OCI-LY7 (cell line): ENCODE measurements at regions not wholly inside any gene's neighbourhood (a gene's known extent, or its start where the extent isn't known, plus 50 kb on each side); places are given as distances from the start of the nearest gene placed in this dataset.

Experiments
- BruUV-seq: library from RNA; stranded (reverse); fragments of 400-500 nt; replicated peaks from 2 replicates; lab custom pipeline; 2021; lab: Mats Ljungman, UMichigan
- CTCF ChIA-PET: fragments of 300-600 bp; sonication (Branson Sonifier 250); formaldehyde crosslinking; loops from one replicate; lab custom pipeline; 2022; ENCODE audit warnings: antibody characterized with exemption; ENCODE audit not compliant: unreplicated experiment; lab: Charles Lee
- POLR2A ChIA-PET: fragments of 300-600 bp; sonication (Branson Sonifier 250); formaldehyde crosslinking; loops from one replicate; lab custom pipeline; 2022; ENCODE audit warnings: antibody characterized with exemption; lab: Charles Lee
- DNase-seq: peaks from one replicate; pipeline ENCODE4 v3.0.0-alpha.2; 2015; ENCODE audit warnings: low spot score
- H2AFZ ChIP-seq: fragments of 200-600 bp; sonication (generic), shearing (Covaris generic); 2 replicates; pipeline ENCODE4 v1.6.1; 2014; ENCODE audit warnings: mild to moderate bottlenecking, antibody characterized with exemption, low read length, moderate library complexity
- H3K27ac ChIP-seq: fragments of 200-600 bp; sonication (generic); 2 replicates; pipeline ENCODE4 v1.5.1; 2014; ENCODE audit warnings: mixed run types, low read depth, mild to moderate bottlenecking, moderate library complexity, low read length, inconsistent platforms; ENCODE audit not compliant: poor library complexity, severe bottlenecking
- H3K36me3 ChIP-seq: fragments of 200-600 bp; sonication (generic); 2 replicates; pipeline ENCODE4 v1.6.1; 2014; ENCODE audit warnings: mild to moderate bottlenecking, antibody characterized with exemption, low read length, moderate library complexity, mixed read lengths; ENCODE audit not compliant: insufficient read depth
- H3K4me1 ChIP-seq: fragments of 200-600 bp; sonication (generic); 2 replicates; pipeline ENCODE4 v1.5.1; 2014; ENCODE audit warnings: mild to moderate bottlenecking, low read length; ENCODE audit not compliant: insufficient read depth, poor library complexity, severe bottlenecking
- H3K4me2 ChIP-seq: fragments of 200-600 bp; sonication (generic); 2 replicates; pipeline ENCODE4 v1.6.1; 2014; ENCODE audit warnings: mild to moderate bottlenecking, low read length
- H3K4me3 ChIP-seq: fragments of 200-600 bp; sonication (generic); 2 replicates; pipeline ENCODE4 v1.5.1; 2014; ENCODE audit warnings: mild to moderate bottlenecking, low read depth, low read length; ENCODE audit not compliant: poor library complexity, severe bottlenecking
- H3K79me2 ChIP-seq: fragments of 200-600 bp; sonication (generic); 2 replicates; pipeline ENCODE4 v1.6.1; 2016; ENCODE audit warnings: low read depth, mild to moderate bottlenecking, low read length, moderate library complexity, mixed read lengths; ENCODE audit not compliant: insufficient read depth
- H3K9me2 ChIP-seq: fragments of 200-600 bp; sonication (generic); 2 replicates; pipeline ENCODE4 v1.6.1; 2016; ENCODE audit warnings: mild to moderate bottlenecking, low read length, mixed read lengths; ENCODE audit not compliant: insufficient read depth
- H3K9me3 ChIP-seq: fragments of 200-600 bp; sonication (generic); 2 replicates; pipeline ENCODE4 v1.6.1; 2014; ENCODE audit warnings: mild to moderate bottlenecking, mixed run types, low read length, mixed read lengths
- H4K20me1 ChIP-seq: fragments of 200-600 bp; sonication (generic); 2 replicates; pipeline ENCODE4 v1.6.1; 2014; ENCODE audit warnings: mild to moderate bottlenecking, antibody characterized with exemption, low read length, moderate library complexity, mixed read lengths; ENCODE audit not compliant: insufficient read depth
- EZH2phosphoT487 ChIP-seq: fragments of 200-600 bp; sonication (generic); IDR thresholded peaks from 2 replicates; pipeline ENCODE4 v1.6.1; 2018; ENCODE audit warnings: low read depth, borderline replicate concordance, mild to moderate bottlenecking, mixed run types, antibody characterized with exemption, low read length, moderate library complexity, mixed read lengths
- intact Hi-C: fragments of 100-400 bp; cut with micrococcal nuclease; formaldehyde crosslinking; loops from one replicate; pipeline ENCODE4 v1.10.0; 2022; ENCODE audit not compliant: unreplicated experiment
- TF ChIP-seq, protein P1 (sequence below): fragments of 200-600 bp; sonication (generic); conservative IDR thresholded peaks from 2 replicates; pipeline ENCODE4 v1.5.1; 2014; ENCODE audit warnings: mild to moderate bottlenecking, antibody characterized with exemption, low read length, moderate library complexity, mixed read lengths

DNA sequence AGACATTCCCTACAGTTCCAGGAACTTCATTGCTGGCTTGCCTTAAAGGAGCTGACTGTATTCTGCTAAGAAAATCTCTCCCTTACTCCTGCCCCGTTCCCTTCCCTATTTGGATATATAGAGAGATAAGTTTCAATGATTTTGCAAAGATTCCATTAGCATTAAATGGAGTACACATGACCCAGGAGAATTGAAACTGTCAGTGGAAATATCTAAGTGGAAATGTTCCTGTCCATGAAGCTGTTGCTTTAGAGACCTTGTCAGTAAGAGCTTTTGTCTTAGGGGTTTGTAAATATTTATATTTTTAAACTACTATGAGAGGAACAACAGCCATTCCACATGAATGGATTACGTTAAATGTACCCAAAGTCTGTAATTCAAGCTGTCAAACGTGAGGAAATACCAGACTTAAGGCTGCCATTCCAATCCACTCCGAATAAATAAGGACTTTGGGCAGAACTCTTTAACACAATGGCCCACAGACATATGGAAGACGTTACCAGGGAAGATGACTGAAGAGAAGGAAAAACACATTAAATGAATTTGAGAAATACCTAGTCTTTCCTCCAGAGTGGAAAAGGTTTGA, 387.1 kb upstream of the PAPPA start:
- H3K4me1 ChIP-seq = no peaks in the 10 kb centered on the region
- ChIA-PET POLR2A (no interaction called here), CTCF (no interaction called here)
- no peak for DNase-seq
- H3K27ac ChIP-seq = no peak overlapping the region
- no peaks in the 10 kb centered on the region for H3K36me3 ChIP-seq
- no peaks in the 10 kb centered on the region for H3K9me3 ChIP-seq
- no peaks in the 10 kb centered on the region for H4K20me1 ChIP-seq
- no peaks in the 10 kb centered on the region for H3K79me2 ChIP-seq
- no peak overlapping the region for H3K4me3 ChIP-seq
- TF ChIP-seq, protein P1, sequence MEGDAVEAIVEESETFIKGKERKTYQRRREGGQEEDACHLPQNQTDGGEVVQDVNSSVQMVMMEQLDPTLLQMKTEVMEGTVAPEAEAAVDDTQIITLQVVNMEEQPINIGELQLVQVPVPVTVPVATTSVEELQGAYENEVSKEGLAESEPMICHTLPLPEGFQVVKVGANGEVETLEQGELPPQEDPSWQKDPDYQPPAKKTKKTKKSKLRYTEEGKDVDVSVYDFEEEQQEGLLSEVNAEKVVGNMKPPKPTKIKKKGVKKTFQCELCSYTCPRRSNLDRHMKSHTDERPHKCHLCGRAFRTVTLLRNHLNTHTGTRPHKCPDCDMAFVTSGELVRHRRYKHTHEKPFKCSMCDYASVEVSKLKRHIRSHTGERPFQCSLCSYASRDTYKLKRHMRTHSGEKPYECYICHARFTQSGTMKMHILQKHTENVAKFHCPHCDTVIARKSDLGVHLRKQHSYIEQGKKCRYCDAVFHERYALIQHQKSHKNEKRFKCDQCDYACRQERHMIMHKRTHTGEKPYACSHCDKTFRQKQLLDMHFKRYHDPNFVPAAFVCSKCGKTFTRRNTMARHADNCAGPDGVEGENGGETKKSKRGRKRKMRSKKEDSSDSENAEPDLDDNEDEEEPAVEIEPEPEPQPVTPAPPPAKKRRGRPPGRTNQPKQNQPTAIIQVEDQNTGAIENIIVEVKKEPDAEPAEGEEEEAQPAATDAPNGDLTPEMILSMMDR = no peak
- no peak for TF ChIP-seq EZH2phosphoT487
- no peaks in the 10 kb centered on the region for H3K9me2 ChIP-seq
- intact Hi-C loops = no loop called here
- H2AFZ ChIP-seq = no peak overlapping the region
- BruUV-seq = no TSS peak
- H3K4me2 ChIP-seq = no peak overlapping the region

DNA sequence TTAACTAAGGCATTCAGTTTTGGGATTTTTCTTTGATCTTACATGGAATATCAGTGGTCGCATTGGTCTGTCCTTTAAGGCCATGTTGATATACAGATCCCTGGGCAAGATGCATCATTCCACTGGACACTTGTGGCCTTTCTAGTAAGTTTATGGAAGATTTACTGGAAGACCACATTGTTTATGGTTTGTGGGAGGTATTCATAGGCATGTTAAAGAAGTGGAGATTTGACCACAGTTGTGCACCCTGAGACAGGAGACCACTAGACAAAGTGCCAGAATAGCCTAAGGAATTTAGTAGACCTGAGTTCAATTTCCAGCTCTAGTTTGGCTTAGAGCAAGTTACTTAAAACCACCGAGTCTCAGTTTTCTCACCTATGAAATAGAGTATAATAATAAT, 383.1 kb upstream of the PAPPA start:
- no TSS peak for BruUV-seq
- DNase-seq = no peak
- ChIA-PET POLR2A (no interaction called here), CTCF (no interaction called here)
- Histone ChIP-seq H3K9me2 (no peaks in the 10 kb centered on the region), H2AFZ (no peak overlapping the region), H3K4me3 (no peak overlapping the region), H3K4me1 (no peaks in the 10 kb centered on the region), H3K4me2 (no peak overlapping the region), H3K9me3 (no peaks in the 10 kb centered on the region), H3K27ac (no peak overlapping the region), H3K79me2 (no peaks in the 10 kb centered on the region), H4K20me1 (no peaks in the 10 kb centered on the region), H3K36me3 (no peaks in the 10 kb centered on the region)
- TF ChIP-seq, protein P1 = no peak
- no peak for TF ChIP-seq EZH2phosphoT487
- intact Hi-C loops = no loop called here

DNA sequence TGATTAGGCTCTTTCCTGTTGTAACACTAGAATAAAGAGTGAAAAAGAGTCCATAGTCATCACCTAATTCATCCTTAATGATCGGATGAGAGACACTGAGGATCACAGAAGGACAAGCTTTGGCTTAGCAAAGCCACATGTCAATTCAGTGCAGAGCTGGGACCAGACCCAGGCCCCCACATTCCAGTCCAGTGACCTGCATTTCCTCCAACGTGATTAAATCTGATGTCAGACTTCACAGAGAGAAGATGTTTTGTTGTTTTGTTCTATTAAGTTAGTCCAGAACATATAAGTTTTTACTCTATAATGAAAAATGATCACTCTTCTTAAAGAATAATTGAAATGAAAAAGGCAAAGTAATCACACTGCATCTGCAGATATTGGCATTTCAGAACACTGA, 377.9 kb upstream of the PAPPA start:
- Histone ChIP-seq H3K4me1 (no peaks in the 10 kb centered on the region), H3K9me3 (no peaks in the 10 kb centered on the region), H3K4me3 (no peak overlapping the region), H4K20me1 (no peaks in the 10 kb centered on the region), H3K9me2 (no peaks in the 10 kb centered on the region), H3K36me3 (no peaks in the 10 kb centered on the region), H3K27ac (no peak overlapping the region), H3K4me2 (no peak overlapping the region), H2AFZ (no peak overlapping the region), H3K79me2 (no peaks in the 10 kb centered on the region)
- CTCF ChIA-PET = no interaction called here
- POLR2A ChIA-PET = no interaction called here
- no TSS peak for BruUV-seq
- no peak for DNase-seq
- TF ChIP-seq, protein P1 = no peak
- TF ChIP-seq EZH2phosphoT487 = no peak
- intact Hi-C loops = no loop called here
